HepG2 (cell line): ENCODE measurements at regions not wholly inside any gene's neighbourhood (a gene's known extent, or its start where the extent isn't known, plus 50 kb on each side); places are given as distances from the start of the nearest gene placed in this dataset.

ENCODE experiments used
- BCL6 ChIP-seq: IDR thresholded peaks from 2 replicates; pipeline ENCODE4 v1.6.1; 2016; ENCODE audit warnings: missing genetic modification reagents, missing compliant biosample characterization
- CEBPB ChIP-seq: IDR thresholded peaks from 2 replicates; pipeline ENCODE4 v1.6.1; 2011; ENCODE audit warnings: low read depth, low read length, improper control_type of control experiment, borderline replicate concordance
- FOXA3 ChIP-seq: IDR thresholded peaks from 2 replicates; pipeline ENCODE4 v1.6.1; 2016; ENCODE audit warnings: missing genetic modification reagents, missing compliant biosample characterization
- KAT7 ChIP-seq: IDR thresholded peaks from 2 replicates; pipeline ENCODE4 v1.6.1; 2018; ENCODE audit warnings: borderline replicate concordance, missing compliant biosample characterization
- MAF1 ChIP-seq: sonication (generic); formaldehyde crosslinking; IDR thresholded peaks from 2 replicates; pipeline ENCODE4 v1.5.0; 2020; ENCODE audit warnings: missing genetic modification reagents, borderline replicate concordance
- MAFG ChIP-seq: sonication (generic); formaldehyde crosslinking; IDR thresholded peaks from 2 replicates; pipeline ENCODE4 v1.5.1; 2020; ENCODE audit warnings: mild to moderate bottlenecking, missing genetic modification reagents
- MEIS2 ChIP-seq: sonication (generic); formaldehyde crosslinking; IDR thresholded peaks from 2 replicates; pipeline ENCODE4 v1.9.0; 2021; ENCODE audit warnings: mild to moderate bottlenecking, missing genetic modification reagents
- RARA ChIP-seq: IDR thresholded peaks from 2 replicates; pipeline ENCODE4 v1.6.1; 2016; ENCODE audit warnings: missing genetic modification reagents, missing compliant biosample characterization
- SAFB2 ChIP-seq: sonication (generic); formaldehyde crosslinking; IDR thresholded peaks from 2 replicates; pipeline ENCODE4 v1.5.1; 2020; ENCODE audit warnings: missing genetic modification reagents, low read depth, mild to moderate bottlenecking, borderline replicate concordance
- SMAD1 ChIP-seq: sonication (generic); formaldehyde crosslinking; IDR thresholded peaks from 2 replicates; pipeline ENCODE4 v1.4.0; 2020; ENCODE audit warnings: missing genetic modification reagents, low read depth, mild to moderate bottlenecking, borderline replicate concordance
- SP5 ChIP-seq: IDR thresholded peaks from 2 replicates; pipeline ENCODE4 v1.6.1; 2016; ENCODE audit warnings: low read depth, borderline replicate concordance
- SRF ChIP-seq: IDR thresholded peaks from 2 replicates; pipeline ENCODE4 v1.6.1; 2011; ENCODE audit warnings: mild to moderate bottlenecking, low read depth, low read length, moderate library complexity
- TAF1 ChIP-seq: sonication (generic); formaldehyde crosslinking; IDR thresholded peaks from 2 replicates; pipeline ENCODE4 v1.4.0; 2020; ENCODE audit warnings: missing genetic modification reagents
- ZNF17 ChIP-seq: sonication (generic); formaldehyde crosslinking; IDR thresholded peaks from 2 replicates; pipeline ENCODE4 v1.5.0; 2020; ENCODE audit warnings: mild to moderate bottlenecking, missing genetic modification reagents
- ZNF274 ChIP-seq: sonication (generic); formaldehyde crosslinking; IDR thresholded peaks from 2 replicates; pipeline ENCODE4 v1.5.1; 2020; ENCODE audit warnings: mild to moderate bottlenecking, missing genetic modification reagents
- ZNF329 ChIP-seq: sonication (generic); formaldehyde crosslinking; IDR thresholded peaks from 2 replicates; pipeline ENCODE4 v1.9.0; 2021; ENCODE audit warnings: low read depth, mild to moderate bottlenecking, missing genetic modification reagents
- ZNF703 ChIP-seq: sonication (generic); formaldehyde crosslinking; IDR thresholded peaks from 2 replicates; pipeline ENCODE4 v1.5.1; 2020; ENCODE audit warnings: missing genetic modification reagents, mild to moderate bottlenecking, moderate library complexity, borderline replicate concordance
- ZNF816 ChIP-seq: sonication (generic); formaldehyde crosslinking; IDR thresholded peaks from 2 replicates; pipeline ENCODE4 v1.8.0; 2022; ENCODE audit warnings: missing genetic modification reagents, mild to moderate bottlenecking, borderline replicate concordance
- ZSCAN31 ChIP-seq: sonication (generic); formaldehyde crosslinking; IDR thresholded peaks from 2 replicates; pipeline ENCODE4 v1.5.0; 2020; ENCODE audit warnings: low read depth, mild to moderate bottlenecking, missing genetic modification reagents
- TF ChIP-seq, protein P1 (sequence below): sonication (generic); formaldehyde crosslinking; IDR thresholded peaks from 2 replicates; pipeline ENCODE4 v1.4.0; 2020; ENCODE audit warnings: low read depth, missing genetic modification reagents
- TF ChIP-seq, protein P2 (sequence below): sonication (generic); formaldehyde crosslinking; IDR thresholded peaks from 2 replicates; pipeline ENCODE4 v1.5.1; 2020; ENCODE audit warnings: mild to moderate bottlenecking, missing genetic modification reagents, moderate library complexity
- TF ChIP-seq, protein P3 (sequence below): sonication (generic); formaldehyde crosslinking; IDR thresholded peaks from 2 replicates; pipeline ENCODE4 v1.4.0; 2020; ENCODE audit warnings: missing genetic modification reagents
- TF ChIP-seq, protein P4 (sequence below): IDR thresholded peaks from 2 replicates; pipeline ENCODE4 v1.6.1; 2016; ENCODE audit warnings: missing compliant biosample characterization, missing genetic modification reagents, borderline replicate concordance

DNA sequence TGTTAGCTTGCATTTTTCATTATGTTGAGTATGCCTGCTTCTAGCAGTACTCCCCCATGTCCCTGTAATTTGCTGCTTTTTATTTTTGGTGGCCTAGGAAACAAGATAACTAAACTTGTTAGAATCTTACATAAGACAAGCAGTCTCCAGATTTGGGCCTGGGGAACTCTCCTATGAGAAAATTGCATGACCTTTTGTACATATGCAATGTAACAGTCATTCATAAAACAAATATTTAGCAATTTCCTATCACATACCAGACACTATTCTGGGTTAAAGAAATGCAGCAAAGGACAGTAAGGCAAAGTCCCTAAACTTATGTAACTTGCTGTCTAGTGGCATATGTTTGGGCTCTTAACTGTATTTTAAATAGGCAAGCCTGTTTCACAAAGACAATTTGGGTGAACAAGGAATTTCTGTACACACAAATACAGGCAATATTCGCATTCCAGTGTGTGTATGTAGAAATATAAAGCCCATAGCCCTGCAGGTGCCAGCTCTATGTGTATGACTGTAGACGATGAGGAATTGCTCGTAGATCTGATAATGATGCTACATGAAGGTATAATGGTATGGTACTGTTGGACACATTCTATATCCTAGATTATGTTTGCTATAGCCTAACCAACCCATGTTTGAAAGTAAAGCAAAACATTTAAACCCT, 305.2 kb upstream of the CITED2 start (continued):
- TF ChIP-seq, protein P1, sequence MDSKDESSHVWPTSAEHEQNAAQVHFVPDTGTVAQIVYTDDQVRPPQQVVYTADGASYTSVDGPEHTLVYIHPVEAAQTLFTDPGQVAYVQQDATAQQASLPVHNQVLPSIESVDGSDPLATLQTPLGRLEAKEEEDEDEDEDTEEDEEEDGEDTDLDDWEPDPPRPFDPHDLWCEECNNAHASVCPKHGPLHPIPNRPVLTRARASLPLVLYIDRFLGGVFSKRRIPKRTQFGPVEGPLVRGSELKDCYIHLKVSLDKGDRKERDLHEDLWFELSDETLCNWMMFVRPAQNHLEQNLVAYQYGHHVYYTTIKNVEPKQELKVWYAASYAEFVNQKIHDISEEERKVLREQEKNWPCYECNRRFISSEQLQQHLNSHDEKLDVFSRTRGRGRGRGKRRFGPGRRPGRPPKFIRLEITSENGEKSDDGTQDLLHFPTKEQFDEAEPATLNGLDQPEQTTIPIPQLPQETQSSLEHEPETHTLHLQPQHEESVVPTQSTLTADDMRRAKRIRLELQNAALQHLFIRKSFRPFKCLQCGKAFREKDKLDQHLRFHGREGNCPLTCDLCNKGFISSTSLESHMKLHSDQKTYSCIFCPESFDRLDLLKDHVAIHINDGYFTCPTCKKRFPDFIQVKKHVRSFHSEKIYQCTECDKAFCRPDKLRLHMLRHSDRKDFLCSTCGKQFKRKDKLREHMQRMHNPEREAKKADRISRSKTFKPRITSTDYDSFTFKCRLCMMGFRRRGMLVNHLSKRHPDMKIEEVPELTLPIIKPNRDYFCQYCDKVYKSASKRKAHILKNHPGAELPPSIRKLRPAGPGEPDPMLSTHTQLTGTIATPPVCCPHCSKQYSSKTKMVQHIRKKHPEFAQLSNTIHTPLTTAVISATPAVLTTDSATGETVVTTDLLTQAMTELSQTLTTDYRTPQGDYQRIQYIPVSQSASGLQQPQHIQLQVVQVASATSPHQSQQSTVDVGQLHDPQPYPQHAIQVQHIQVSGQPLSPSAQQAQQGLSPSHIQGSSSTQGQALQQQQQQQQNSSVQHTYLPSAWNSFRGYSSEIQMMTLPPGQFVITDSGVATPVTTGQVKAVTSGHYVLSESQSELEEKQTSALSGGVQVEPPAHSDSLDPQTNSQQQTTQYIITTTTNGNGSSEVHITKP (CRISPR knock-in tag): no peak
- TF ChIP-seq ZNF17 (CRISPR knock-in tag) (no peak), SRF (no peak), SAFB2 (no peak), ZNF703 (no peak), MAF1 (CRISPR knock-in tag) (no peak), RARA (peak; percentile 74), SMAD1 (CRISPR knock-in tag) (no peak), BCL6 (CRISPR knock-in tag) (no peak), ZNF816 (CRISPR knock-in tag) (no peak), ZNF329 (no peak), ZSCAN31 (no peak), MEIS2 (CRISPR knock-in tag) (no peak), FOXA3 (CRISPR knock-in tag) (0 out of 2 replicates have a peak, but pooled peaks have one; percentile 30), KAT7 (CRISPR knock-in tag) (no peak), CEBPB (peak; percentile 21; the same call in 1 of the 2 replicates), SP5 (CRISPR knock-in tag) (no peak), TAF1 (CRISPR knock-in tag) (no peak), MAFG (CRISPR knock-in tag) (no peak), ZNF274 (CRISPR knock-in tag) (no peak)
- TF ChIP-seq, protein P2, sequence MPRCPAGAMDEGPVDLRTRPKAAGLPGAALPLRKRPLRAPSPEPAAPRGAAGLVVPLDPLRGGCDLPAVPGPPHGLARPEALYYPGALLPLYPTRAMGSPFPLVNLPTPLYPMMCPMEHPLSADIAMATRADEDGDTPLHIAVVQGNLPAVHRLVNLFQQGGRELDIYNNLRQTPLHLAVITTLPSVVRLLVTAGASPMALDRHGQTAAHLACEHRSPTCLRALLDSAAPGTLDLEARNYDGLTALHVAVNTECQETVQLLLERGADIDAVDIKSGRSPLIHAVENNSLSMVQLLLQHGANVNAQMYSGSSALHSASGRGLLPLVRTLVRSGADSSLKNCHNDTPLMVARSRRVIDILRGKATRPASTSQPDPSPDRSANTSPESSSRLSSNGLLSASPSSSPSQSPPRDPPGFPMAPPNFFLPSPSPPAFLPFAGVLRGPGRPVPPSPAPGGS (CRISPR knock-in tag): no peak
- TF ChIP-seq, protein P3, sequence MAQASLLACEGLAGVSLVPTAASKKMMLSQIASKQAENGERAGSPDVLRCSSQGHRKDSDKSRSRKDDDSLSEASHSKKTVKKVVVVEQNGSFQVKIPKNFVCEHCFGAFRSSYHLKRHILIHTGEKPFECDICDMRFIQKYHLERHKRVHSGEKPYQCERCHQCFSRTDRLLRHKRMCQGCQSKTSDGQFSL (CRISPR knock-in tag): no peak
- TF ChIP-seq, protein P4, sequence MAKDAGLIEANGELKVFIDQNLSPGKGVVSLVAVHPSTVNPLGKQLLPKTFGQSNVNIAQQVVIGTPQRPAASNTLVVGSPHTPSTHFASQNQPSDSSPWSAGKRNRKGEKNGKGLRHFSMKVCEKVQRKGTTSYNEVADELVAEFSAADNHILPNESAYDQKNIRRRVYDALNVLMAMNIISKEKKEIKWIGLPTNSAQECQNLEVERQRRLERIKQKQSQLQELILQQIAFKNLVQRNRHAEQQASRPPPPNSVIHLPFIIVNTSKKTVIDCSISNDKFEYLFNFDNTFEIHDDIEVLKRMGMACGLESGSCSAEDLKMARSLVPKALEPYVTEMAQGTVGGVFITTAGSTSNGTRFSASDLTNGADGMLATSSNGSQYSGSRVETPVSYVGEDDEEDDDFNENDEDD (CRISPR knock-in tag): no peak
